Jurkat, Clone E6-1 (cell line): ENCODE measurements at regions not wholly inside any gene's neighbourhood (a gene's known extent, or its start where the extent isn't known, plus 50 kb on each side); places are given as distances from the start of the nearest gene placed in this dataset.
"Not testable (repeated sequence)": the region's sequence is repeated elsewhere in the genome, so short reads cannot be mapped to it uniquely, and the experiment has no call there.

Source experiments
- DNase-seq: peaks from one replicate; pipeline ENCODE4 v3.0.0-alpha.2; 2011; ENCODE audit warnings: low read depth, low spot score
- H3K4me3 ChIP-seq: 2 replicates; pipeline ENCODE4 v1.5.1; 2011; ENCODE audit warnings: mild to moderate bottlenecking, low read length, control low read depth, moderate library complexity

- no peak for DNase-seq
- H3K4me3 ChIP-seq, result no peak overlapping the region
These were observed 437.7 kb downstream of the ZNF516 start for GRCh38 chr18:76057386-76057785.

GRCh38 chr18:76056471-76057110 is 438.5 kb downstream of the ZNF516 start:
- no peak overlapping the region for H3K4me3 ChIP-seq
- DNase-seq, result no peak

GRCh38 chr18:76055578-76055977 is 439.5 kb downstream of the ZNF516 start:
- no peak for DNase-seq
- H3K4me3 ChIP-seq, result no peak overlapping the region

GRCh38 chr18:76055025-76055424 is 440.0 kb downstream of the ZNF516 start:
- DNase-seq, result no peak

GRCh38 chr18:76054156-76054555 is 440.9 kb downstream of the ZNF516 start:
- H3K4me3 ChIP-seq, result no peak overlapping the region
- no peak for DNase-seq

More at GRCh38 chr18:76055025-76055424, 440.0 kb downstream of the ZNF516 start:
- H3K4me3 ChIP-seq, result no peak overlapping the region

GRCh38 chr18:76053551-76053950 is 441.5 kb downstream of the ZNF516 start:
- DNase-seq, result no peak
- H3K4me3 ChIP-seq, result no peak overlapping the region

GRCh38 chr18:76052227-76052595 is 442.8 kb downstream of the ZNF516 start:
- no peak for DNase-seq

GRCh38 chr18:76051396-76052226 is 443.4 kb downstream of the ZNF516 start:
- DNase-seq, result no peak
- H3K4me3 ChIP-seq, result no peak overlapping the region

More at GRCh38 chr18:76052227-76052595, 442.8 kb downstream of the ZNF516 start:
- H3K4me3 ChIP-seq, result no peak overlapping the region

- no peak overlapping the region for H3K4me3 ChIP-seq
These were observed 448.8 kb downstream of the ZNF516 start for GRCh38 chr18:76046221-76046620.

GRCh38 chr18:76042511-76042910 is 452.5 kb downstream of the ZNF516 start:
- DNase-seq, result no peak
- no peak overlapping the region for H3K4me3 ChIP-seq

More at GRCh38 chr18:76046221-76046620, 448.8 kb downstream of the ZNF516 start:
- no peak for DNase-seq

- DNase-seq, result no peak
- no peak overlapping the region for H3K4me3 ChIP-seq
These were observed 476.8 kb downstream of the ZNF516 start for GRCh38 chr18:76018210-76018609.

GRCh38 chr18:76013057-76013456 is 482.0 kb downstream of the ZNF516 start:
- DNase-seq, result no peak
- H3K4me3 ChIP-seq, result no peak overlapping the region

GRCh38 chr18:76005632-76006208 is 489.3 kb downstream of the ZNF516 start:
- DNase-seq, result no peak
- no peak overlapping the region for H3K4me3 ChIP-seq

GRCh38 chr18:75987913-75988312 is 507.1 kb downstream of the ZNF516 start:
- H3K4me3 ChIP-seq, DNase-seq: not testable (repeated sequence)

- no peak for DNase-seq
These were observed 510.2 kb downstream of the ZNF516 start for GRCh38 chr18:75984853-75985252.

GRCh38 chr18:75981102-75981501 is 513.9 kb downstream of the ZNF516 start:
- DNase-seq, result no peak

More at GRCh38 chr18:75984853-75985252, 510.2 kb downstream of the ZNF516 start:
- no peak overlapping the region for H3K4me3 ChIP-seq

GRCh38 chr18:75977081-75977480 is 518.0 kb downstream of the ZNF516 start:
- no peak overlapping the region for H3K4me3 ChIP-seq

More at GRCh38 chr18:75981102-75981501, 513.9 kb downstream of the ZNF516 start:
- H3K4me3 ChIP-seq, result no peak overlapping the region

GRCh38 chr18:75970212-75970611 is 524.8 kb downstream of the ZNF516 start:
- DNase-seq, result no peak
- no peak overlapping the region for H3K4me3 ChIP-seq

More at GRCh38 chr18:75977081-75977480, 518.0 kb downstream of the ZNF516 start:
- no peak for DNase-seq

GRCh38 chr18:75966431-75966830 is 528.6 kb downstream of the ZNF516 start:
- H3K4me3 ChIP-seq, result no peak overlapping the region
- DNase-seq, result no peak

- no peak for DNase-seq
- no peak overlapping the region for H3K4me3 ChIP-seq
These were observed 532.9 kb downstream of the ZNF516 start for GRCh38 chr18:75962036-75962572.
